GM18861 (cell line): ENCODE measurements at regions not wholly inside any gene's neighbourhood (a gene's known extent, or its start where the extent isn't known, plus 50 kb on each side); places are given as distances from the start of the nearest gene placed in this dataset.
"Not testable (repeated sequence)": the region's sequence is repeated elsewhere in the genome, so short reads cannot be mapped to it uniquely, and the experiment has no call there.

Source experiments
- ATAC-seq: cut with Tn5 transposase; IDR thresholded peaks from one replicate; pipeline ENCODE4 v1.9.1; 2021; ENCODE audit not compliant: unreplicated experiment

DNA sequence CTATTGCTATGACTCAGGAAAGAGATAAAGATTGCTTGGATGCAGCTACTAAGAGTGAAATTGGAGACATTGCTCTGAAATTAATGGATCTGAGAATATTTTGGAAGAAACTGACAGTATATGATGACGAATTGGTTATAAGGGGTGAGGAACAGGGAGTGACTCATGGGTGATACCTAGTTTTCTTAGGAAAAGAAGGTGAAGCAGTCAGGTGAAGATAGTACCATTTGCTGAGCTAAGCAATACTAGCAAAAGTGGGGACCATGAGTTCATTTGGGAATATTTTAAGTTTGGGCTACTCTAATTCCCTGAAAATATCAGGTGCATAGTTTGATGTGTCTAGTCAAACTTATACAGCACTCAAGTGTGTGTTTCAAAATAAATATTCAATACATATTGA lies 260.1 kb upstream of the NFIA start:
- ATAC-seq, result no peak

DNA sequence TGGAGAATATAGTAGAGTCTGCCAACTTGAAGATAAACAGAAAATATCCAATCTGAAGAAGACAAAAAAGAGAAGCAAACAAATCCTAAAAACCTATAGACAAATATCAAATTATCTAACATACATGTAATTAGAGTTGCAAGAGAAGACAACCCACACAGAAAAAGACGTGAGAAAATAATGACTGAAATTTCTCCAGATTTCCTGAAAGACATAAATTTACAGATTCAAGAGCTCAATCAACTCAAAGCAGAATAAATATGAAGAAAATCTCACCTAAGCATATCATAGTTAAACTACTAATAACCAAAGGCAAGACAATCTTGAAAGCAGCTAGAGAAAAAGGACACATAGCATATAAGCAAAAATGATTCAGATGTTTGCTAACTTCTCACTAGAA lies 261.2 kb upstream of the NFIA start:
- no peak for ATAC-seq

DNA sequence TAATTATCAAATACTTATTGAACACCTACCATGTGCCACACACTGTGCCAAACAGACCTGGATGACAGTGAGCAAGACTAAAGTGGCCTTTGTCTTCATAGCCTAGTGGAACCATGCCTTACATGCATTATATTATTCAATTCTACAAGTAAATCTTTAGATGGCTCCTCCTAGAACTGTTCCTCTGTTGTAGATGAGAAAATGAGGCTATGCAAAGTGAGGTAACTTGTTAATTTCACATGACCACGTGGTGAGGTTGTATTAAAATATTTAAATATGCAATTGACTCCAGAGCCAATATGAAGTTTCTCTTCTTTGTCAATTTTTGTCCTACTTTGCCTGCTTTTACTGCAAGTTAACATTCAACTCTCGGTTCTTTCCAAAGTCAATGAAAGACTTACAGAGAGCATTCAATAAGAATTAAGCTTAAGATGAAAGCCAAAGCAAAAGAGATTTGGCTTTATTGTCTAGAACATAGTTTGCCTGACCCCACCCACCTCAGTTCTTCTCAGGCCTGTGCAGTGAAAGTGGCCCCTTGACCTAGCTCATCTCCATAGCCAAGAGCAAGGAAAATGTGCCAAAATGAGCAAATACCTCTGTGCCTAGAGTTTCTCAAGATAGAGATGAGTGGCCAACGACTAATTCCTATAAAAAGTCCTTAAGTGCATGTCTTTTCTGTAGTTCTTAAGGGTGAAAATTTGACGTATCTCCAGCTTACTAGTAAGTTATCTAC lies 263.2 kb upstream of the NFIA start:
- no peak for ATAC-seq

DNA sequence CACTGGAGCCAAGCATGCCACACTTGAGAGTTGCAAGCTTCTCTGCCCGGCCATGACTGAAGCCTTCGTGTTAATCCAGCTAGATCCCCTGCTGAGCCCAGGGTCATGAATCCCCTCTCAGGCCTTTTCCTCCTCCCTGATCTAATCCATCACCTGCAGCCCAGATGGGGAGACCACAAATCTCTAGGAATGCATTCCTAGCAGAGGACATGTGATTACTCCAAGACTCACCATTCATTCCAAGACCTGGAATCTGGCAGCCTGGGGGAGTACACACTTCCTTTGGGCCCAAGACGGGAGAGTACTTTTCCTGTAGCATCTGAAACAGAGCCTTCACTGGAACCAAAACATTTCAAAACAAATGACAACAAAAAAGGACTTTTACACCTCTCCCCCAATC lies 269.3 kb upstream of the NFIA start:
- ATAC-seq, result no peak

DNA sequence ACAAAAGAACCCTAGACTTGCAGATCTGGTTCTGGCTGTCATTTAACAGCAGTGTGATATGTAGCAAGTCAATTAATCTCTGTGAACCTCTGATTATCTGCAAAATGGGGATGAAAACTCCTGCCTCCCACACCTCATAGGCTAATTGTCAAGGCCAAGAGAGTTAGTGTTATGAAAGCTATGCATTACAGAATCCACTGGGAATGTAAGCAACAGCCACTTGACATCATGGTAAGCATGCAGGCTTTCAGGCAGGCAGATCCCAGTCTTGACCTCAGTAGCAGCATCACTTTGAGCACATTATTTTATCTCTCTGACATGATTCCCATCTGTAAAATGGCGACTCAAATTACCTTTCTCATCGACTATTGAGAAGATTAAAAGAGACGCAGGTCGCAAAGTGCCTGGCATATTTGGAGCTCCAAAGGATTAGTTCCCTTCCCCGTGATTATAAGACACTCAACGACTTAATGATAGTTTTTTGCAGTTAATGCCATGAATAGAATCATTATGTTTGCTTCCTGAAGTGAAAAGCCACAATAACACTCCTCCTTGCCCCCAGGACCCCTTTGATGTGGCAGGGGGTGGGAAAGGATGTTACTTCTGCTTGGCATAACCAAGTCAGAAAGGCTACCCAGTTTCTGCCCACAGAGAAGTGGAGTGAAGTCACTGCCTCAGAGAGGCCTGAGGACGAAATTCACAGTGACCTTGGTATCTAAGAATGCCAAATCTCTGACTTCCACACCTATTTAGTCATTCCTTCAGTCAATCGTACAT lies 273.0 kb upstream of the NFIA start:
- no peak for ATAC-seq

DNA sequence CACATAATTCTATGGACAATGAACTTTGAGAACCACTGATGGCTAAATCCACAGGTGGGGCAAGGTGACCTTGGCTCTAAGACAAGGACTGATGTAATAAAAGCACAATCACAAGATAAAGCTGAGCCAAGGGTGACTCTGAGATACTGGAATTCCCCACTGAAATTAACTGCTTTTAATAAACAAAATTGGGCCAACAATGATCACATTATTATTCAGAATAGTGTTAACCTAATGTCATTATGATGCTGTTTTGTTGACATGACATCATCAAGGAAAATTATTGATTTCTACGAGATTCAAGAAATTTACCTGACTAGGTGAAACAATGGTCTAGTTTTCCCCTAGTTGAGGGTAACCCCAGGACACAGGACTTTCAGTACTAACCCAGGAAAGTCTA lies 273.7 kb upstream of the NFIA start:
- no peak for ATAC-seq

DNA sequence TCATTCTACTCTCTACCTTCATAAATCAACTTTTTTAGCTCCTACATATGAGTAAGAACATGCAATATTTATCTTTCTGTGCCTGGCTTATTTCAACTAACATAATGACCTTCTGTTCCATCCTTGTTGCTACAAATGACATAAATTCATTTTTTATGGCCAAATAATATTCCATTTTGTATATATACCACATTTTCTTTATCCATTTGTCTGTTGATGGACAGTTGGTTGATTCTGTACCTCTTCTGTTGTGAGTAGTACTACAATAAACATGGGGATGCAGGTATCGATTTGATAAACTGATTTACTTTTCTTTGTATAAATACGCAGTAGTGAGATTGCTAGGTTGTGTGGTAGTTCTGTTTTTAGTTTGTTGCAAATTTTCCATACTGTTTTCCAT lies 279.5 kb upstream of the NFIA start:
- no peak for ATAC-seq

DNA sequence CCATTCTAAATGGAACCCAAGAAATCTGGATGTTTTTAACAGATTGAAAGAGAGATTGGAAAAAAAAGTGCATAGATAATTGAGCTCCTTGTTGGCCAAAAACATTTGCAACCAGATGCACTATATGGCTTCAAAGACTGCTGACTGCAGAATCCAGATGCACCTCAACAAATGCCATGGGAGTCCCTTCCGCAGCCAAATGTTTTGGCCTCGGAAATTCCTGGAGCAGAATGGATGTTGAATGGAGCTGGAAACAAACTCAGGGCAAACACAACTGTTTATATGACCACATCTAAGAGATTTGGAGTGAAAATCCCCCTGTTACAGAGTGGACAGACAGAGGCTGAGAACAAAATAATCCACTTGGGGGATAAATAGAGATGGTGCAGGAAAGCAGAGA lies 285.0 kb upstream of the NFIA start:
- no peak for ATAC-seq

DNA sequence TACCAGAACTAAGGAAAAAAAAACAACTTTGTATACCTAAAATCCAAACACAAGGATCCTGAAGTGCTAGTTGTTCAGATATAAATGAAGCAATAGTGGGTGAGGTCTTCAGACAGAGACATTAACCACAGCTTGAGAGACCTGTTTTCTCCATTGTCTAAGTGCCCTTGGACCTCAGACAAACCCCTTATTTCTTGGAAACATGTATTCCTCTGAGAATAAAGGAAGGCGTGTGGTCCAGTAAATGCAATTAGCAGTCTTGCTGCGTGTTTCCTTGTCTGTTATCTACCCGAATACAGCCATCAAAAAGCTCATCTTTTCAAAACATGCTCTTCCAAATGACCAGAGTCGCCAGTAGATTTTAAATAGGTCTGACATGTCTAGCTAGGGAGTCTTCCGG lies 291.1 kb upstream of the NFIA start:
- ATAC-seq, result no peak

DNA sequence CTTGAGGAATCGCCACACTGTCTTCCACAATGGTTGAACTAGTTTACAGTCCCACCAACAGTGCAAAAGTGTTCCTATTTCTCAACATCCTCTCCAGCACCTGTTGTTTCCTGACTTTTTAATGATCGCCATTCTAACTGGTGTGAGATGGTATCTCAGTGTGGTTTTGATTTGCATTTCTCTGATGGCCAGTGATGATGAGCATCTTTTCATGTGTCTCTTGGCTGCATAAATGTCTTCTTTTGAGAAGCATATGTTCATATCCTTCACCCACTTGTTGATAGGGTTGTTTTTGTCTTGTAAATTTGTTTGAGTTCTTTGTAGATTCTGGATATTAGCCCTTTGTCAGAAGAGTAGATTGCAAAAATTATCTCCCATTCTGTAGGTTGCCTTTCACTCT lies 309.3 kb upstream of the NFIA start:
- ATAC-seq, result not testable (repeated sequence)

DNA sequence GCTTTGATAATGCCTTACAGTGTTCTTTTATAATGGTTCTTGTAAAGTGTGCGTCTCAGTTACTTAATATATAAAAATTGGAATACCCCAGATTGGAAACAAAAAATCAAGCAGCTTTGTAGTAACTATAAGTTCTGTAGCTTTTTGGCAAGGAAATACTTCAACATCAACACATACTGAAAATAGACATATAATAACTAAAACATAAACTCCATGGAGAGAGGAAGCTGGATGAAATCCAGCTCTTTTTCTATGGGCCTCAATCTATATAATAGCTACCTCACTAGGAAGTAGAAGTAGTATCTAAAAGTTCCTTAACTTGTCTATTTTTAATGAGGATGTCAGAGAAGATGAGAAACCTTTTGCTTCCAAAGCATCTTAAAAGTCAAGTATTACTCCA lies 313.3 kb upstream of the NFIA start:
- ATAC-seq, result no peak

DNA sequence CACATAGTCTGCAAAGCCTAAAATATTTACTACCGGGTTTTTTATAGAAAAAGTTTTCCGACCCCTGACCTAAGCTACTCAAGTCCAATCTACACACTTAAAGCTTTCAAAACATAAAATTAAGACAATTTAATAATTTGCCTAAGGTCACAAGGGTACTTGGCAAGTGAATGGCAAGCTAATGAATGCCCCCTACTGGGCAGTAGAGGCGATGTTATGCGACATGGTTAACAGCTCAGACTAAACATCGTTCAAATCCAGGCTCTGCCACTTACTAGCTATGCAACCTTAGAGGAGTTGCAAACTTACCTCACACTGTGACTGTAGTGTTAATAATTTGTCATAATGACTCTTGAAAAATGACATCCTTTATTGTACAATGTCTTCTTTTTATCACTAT lies 317.2 kb upstream of the NFIA start:
- no peak for ATAC-seq

DNA sequence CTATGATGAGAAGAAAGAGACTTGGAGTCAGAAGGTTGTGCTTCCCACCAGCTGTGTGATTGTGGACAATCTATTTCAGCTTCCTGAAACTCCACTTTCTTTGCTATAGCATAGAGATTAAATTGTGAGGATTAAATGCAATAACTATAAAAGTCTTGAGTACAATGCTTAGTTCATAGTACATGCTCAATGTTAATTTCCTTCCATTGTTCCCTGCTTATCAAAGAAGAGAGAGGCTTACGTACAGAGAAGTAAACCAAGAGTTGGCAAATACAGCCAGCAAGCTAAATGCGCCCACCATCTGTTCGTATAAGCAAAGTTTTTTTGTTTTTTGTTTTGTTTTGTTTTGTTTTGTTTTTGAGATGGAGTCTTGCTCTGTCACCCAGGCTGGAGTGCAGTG lies 317.9 kb upstream of the NFIA start:
- no peak for ATAC-seq

DNA sequence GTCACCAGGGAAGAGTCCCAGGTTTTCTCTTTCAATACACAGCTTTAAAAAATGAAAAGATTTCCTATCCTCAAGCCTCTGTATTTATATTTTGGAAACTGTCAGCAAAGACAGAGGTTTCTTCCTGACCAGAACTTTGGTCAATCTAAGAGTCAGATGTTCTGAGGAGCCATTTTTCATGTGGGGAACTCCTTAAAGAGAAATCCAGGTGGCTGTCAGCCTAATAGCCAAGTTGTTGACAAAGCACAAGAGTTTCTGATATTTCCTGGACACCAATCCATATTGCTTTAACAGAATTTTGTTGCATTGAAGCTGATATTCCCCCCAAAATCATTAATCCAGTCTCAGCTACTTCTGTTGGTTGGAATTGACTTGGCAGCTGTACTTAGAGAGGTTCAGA lies 318.6 kb upstream of the NFIA start:
- no peak for ATAC-seq

DNA sequence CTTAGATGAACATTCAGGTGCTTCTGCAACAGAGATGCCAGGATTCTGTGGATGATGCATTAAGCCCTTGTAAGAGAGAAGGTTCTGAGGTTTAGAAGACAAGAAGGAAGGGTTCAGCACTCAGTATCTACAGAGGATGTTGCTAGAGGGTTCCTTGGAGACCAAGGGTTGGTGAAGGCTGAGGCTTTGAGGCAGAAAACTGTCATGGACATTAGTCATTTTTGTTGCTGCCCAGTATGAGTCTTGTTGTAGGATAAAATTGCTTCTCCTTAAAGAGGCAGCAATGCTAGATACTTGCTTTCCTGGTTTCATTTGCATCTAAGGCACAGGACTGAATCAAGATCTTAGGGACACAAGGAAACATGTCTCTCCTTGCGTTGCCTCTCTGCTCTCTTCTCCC lies 319.4 kb upstream of the NFIA start:
- no peak for ATAC-seq

DNA sequence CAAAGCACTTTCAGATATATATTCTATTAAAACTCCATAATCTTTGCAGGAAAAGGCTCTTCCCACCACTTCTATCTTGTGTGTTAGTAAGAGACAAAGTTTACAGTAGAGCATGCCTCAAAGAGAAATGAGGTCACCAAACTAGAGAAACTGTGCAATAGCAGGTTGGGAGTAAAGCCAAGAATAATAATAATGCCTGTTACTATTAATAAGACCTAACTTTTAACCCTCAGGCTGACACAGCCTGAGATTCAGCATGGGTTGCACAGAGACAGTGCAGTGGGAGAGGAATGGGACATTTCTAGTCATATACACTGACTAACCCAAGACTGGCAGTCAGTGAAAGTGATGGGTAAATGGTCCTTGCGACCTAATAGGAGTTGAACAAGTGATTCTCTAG lies 320.2 kb upstream of the NFIA start:
- no peak for ATAC-seq

DNA sequence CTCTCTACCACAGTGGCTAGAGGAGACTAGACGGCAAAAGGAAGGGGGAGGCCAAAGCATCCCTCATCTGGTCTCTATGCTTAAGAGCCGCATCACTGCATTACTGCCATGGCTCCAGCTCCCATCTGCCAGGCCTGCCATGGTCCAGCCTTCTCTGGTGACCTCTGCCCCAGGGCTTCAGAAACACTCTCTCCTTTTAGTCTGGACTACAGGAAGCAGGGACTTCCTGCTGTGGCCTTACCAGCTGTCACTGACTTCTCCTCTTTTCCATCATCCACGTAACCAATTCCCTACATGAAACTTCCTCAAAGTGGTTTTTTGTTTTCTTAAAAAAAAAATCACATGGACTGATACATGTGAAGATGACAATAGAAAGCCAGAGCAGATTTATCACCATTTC lies 323.1 kb upstream of the NFIA start:
- ATAC-seq, result no peak

DNA sequence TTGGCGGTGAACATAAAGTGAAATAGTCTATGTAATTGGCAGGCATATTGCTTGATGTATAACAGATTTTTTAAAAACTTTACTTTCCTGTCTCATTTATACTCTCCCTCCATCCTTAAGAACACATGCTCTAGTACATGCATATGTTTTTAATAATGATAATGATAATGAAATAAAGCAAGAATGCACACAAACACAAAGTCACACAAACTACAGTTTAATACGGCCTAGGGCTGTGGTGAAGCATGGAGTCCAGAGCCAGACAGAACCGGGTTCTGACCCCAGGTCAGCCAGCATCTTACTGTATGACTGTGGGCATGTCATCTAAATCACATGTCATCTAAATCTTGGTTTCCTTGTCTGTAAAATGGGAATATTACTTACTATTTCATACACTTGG lies 324.9 kb upstream of the NFIA start:
- ATAC-seq, result no peak

DNA sequence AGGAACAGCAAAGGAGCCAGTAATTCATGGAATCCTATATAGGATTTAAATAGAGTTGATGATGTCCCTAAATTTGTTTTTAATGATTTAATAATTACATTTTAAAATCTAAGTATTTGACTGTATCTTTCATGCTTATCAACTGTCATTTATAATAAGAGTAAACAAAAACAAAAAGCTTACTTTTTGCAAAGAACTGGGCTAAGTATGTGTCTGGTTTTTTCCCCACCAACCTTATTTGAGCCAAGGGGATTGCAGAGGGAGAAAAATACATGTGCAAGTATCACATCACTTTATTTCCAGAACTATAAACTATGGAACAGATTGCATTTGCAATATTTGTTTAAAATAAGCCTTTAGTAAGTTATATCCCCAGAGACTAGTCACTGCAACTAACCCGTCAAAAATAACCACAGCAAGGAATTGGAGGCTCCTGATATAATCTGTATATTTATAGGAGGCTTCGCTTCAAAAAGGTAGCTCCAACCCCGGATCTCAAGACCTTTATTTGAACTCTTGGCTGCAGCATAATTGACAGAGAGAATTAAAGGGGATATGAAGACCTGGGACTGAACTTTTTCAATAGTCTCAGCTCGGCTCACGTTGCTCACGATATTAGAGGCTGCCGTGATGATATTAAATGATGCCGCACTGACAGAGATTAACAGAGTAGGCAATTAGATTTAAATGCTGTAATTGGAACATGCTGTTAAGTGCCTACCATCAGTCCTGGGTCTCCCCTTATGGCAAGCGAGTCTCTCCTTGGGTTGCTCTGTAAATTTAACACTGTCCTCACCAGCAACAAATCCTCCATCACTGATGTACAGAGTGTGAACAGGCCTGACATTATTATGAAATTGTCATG lies 329.1 kb upstream of the NFIA start:
- ATAC-seq, result no peak

DNA sequence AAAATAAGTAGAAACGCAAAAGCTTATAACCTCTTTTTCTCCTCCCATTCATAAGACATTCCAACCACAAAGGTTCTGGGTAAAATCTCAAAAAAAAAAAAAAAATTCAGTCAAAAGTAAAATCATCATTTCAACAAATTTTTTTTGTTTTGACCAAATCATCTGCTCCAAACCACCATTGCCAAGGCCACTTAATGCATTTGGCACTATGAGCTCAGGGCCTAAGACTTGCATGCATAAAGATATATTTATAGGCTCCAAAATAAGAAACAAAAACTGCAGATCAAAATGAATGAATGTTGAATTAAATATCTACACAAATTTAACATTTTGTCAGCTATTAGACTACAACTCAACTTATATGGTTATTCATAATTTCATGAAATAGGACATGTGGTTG lies 331.1 kb upstream of the NFIA start:
- no peak for ATAC-seq

DNA sequence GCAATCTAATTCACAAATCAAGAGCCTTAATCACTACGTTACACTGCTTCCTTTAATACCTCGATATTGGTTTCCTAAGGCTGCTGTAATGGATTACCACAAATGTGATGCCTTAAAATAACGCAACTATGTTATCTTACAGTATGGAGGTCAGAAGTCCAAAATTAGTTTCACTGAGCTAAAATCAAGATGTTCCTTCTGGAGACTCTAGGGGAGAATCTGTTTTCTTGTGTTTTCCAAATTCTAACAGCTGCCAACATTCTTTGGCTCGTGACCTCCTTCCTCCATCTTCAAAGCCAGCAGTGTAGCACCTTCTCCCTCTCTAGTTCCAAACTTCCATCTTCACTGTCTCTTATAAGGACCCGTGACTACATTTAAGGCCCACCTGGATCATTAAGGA lies 335.0 kb upstream of the NFIA start:
- ATAC-seq, result no peak

DNA sequence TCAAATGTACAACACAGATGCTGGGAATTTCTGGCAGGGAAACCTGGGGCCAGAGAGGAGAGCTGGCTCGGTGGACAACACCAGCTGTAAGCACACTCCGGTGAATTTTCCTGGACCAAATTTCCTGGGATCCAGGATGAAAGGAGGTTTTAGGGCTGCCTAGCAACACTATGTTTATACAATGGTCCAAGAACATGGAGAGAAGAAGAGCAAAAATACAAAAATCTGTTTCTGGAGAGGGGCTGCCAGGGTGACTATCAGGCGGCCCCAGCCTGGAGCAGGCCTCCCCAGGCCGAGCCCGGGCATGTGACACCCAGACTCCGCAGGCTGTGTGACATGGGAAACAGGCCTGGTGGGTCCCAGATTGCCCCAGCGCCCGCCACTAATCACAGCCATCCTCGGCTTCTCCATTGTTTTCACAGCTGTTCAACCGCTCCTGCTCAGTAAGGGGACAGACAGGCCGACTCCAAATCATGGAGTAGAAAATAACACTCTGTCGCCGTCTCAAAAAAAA lies 336.0 kb upstream of the NFIA start:
- ATAC-seq, result no peak
